Hematopoietic multipotent progenitor cell treated with erythropoietin and hydrocortisone succinate and interleukin-3 and kit ligand, for 17 days (in vitro differentiated cells): ENCODE measurements at regions not wholly inside any gene's neighbourhood (a gene's known extent, or its start where the extent isn't known, plus 50 kb on each side); places are given as distances from the start of the nearest gene placed in this dataset.
"Not testable (repeated sequence)": the region's sequence is repeated elsewhere in the genome, so short reads cannot be mapped to it uniquely, and the experiment has no call there.

Source experiments
- DNase-seq: peaks from one replicate; pipeline ENCODE4 v3.0.0-alpha.2; 2015; ENCODE audit warnings: low spot score

DNA sequence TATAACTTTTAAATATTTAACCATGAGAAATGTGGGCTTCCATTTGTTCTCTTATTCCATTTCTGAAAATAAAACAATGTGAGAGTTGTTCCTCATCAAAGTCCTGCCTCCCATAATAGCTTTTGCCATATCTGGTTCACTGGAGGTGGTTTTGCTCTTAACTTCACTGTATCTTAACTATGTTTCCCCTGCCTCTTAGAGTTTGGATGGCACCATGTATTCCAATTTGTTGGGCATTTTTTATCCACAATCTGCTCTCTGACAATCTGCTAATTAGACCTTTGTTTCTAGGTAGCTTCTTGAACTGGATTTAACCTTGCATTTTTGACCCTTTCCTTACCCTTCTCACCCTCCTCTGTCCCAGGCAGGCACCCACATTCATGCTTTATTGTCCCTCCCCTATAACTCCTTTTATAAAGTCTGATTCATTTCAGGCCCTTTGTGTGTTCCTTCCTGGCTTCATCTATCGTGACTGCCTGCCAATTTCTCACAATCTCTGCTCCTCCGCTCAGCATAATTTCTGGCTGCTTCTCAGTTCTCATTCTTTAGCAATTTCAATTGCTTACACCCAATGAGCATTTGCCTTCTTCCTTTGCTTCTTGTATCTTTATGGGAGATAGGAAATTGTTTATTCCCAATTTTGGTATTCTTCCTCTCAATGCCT, 144.2 kb upstream of the ARHGEF26 start:
- no peak for DNase-seq

DNA sequence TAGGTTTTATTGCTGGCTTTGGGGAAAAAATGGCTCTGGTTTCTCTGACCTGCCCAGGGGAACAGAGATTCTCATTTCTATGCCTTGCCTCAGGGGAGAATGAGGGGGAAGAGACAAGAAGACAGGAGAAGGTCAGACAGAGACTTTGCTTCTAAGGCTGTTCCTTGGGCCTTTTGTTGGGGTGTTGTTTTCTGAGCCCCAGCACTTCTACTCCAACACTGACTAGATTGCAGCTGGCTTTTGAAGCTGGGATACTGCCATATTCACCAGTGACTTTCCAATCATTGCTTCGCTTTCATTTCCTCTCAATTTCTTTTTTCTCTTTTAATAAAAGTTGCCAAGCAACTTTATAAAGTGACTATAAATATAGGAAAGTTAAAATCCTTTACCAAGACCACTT, 143.2 kb upstream of the ARHGEF26 start:
- DNase-seq = no peak

DNA sequence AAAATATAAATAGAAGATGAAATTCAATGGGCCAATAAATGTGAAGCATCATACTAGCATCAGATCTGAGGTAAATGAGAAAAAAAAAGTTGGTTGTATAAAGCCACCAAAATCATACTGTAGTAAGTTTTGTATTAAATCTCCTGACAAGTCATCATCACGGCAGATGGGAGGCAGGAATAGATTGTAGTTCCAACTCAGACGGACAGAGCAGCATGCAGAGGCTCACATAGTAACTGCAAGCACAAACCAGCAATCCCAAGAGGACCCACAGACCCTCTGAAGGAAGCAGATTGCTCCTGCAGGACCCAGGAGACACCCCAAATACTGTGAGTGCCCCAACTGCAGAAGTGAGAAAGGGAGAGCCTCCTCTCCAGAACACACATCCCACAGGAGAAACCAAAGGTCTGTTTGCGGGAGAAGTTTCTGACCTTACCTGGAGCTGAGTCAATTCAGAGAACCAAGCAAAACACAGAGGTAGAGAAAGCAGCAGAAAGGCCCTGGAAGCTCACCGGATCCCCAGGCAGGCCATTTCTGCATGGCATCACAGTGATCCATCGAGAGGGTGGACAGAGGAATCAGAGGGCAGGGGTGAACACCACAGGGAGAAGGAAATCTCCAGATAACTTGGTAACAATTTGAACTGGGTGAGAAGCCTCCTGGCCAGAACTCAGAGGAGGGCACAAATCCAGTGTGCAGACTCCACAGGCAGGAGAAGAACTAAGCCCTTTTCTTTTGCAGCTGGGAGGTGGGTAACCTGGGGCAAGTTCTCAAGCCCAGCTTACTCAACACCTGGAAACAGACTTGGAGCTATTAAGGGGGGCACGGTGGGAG, 141.6 kb upstream of the ARHGEF26 start:
- no peak for DNase-seq

DNA sequence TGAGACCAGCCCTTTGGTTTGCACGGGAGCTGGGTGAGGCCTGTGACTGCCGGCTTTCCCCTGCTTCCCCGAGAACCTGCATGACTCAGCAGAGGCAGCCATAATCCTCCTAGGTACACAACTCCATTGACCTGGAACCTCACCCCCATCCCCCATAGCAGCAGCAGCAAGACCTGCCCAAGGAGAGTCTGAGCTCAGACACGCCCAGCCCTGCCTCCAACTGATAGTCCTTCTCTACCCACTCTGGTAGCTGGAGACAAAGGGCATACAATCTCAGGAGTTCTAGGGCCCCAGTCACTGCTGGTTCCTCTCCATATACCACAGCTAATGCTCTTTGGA, 141.0 kb upstream of the ARHGEF26 start:
- DNase-seq = no peak

GRCh38 chr3:153997364-153997763, 123.8 kb upstream of the ARHGEF26 start:
- DNase-seq = not testable (repeated sequence)

- DNase-seq = no peak
Measured at GRCh38 chr3:154003649-154004048, 117.5 kb upstream of the ARHGEF26 start.

DNA sequence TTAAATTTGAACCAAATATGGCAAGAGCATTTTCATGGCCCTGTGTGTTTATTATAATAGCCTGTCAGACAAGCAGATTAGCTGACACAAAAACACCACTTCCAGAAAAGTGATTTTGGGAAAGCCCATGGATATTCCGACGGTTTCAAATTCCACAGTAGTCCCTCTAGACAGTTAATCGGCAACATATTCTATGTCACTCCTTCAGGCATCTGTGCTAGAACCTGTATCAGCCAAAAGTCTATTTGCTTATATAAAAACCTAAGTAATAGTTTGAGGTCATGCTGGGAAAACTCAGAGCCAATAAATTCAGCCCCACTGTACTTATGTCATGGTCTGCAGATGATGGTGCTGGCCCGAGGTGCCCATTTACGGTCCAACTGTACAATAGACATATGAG, 110.2 kb upstream of the ARHGEF26 start:
- no peak for DNase-seq

- no peak for DNase-seq
Measured at GRCh38 chr3:154013736-154014135, 107.5 kb upstream of the ARHGEF26 start.

DNA sequence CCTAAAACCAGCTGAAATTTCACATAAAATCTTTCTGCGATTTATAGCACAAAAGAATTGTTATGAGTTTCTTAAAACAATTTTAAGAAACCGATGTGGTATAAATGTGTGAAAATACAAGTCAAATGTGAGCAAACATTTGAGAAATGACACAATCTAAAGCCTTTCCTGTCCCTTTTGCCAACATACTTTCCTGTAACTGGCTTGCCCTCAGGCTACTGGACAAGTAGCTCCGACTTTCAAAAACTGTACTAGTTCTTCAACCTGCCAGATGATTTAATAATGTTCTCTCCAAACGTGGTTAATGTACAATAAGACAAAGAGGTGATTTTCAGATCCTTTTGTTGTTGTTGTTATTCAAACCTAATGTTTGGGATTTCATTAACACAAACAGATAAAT, 105.9 kb upstream of the ARHGEF26 start:
- DNase-seq = no peak

DNA sequence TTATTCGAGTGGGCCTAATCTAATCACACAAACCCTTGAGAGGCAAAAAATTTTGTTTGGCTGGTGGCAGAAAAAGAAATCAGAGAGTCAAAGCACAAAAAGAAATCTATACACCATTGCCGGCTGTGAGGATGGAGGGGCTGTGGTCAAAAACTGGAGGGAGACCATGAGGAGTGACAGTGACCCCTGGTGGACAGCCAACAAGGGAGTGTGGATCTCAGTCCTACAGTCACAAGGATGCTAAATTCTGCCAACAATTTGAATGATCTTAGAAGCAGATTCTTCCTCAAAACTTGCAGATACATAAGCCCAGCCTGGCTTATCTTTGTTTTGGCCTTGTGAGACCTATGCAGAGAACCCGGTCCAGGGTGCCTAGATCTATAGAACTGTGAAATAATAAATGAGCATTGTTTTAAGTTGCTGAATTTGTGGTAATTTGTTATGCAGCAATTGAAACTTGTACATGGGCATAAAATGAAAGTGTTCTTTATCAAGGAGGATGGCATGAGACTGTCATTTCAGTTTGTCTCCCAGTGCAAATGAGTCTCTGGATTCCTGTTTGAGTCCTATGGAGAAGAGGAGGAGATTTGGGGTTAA, 103.0 kb upstream of the ARHGEF26 start:
- no peak for DNase-seq

DNA sequence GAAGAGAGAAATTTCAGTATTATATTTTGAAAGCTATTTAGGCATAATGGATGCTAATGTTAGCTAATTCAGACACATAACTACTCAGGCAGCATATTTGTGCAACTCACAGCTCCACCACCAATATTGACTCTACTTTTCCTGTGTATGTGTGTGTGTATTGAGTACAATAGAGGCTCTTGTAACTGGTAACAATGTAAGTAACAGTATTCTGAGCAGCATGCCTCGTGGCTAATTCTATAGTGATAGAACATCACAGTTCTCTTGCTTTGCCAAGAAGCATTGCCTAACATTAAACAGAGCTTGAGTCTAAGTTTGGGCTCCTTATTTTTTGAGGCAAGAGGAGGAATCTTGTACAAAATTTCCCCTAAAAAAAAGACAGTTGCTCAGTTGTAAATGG, 98.6 kb upstream of the ARHGEF26 start:
- no peak for DNase-seq

GRCh38 chr3:154023148-154023547, 98.0 kb upstream of the ARHGEF26 start:
- no peak for DNase-seq

GRCh38 chr3:154025007-154025406, 96.2 kb upstream of the ARHGEF26 start:
- no peak for DNase-seq

- DNase-seq = no peak
Measured at GRCh38 chr3:154029926-154030325, 91.3 kb upstream of the ARHGEF26 start.

DNA sequence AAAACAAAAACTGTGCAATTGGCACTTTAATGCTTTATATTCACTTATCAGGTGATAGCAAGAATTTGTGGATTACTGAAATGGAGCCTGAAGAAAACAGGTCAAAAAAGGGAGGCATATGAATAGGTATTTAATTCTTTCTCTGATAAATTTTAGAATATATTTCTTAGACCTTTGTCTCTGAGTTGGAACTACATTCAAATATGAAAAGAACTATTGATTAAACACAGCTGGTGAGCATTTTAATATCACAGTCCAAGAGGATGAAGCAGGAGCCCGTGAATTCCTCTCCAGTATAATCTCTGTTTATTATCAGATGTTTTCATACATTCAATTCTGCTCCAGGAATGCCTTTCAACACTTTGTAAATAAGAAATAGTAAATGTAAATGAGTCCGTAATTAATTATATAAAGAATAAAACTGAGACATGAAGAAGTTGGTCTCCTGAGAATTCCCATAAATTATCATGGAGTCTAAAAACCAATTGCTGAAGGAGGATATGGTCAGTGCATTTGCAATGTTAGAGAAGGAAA, 86.3 kb upstream of the ARHGEF26 start:
- no peak for DNase-seq

- DNase-seq = no peak
Measured at GRCh38 chr3:154040283-154040682, 80.9 kb upstream of the ARHGEF26 start.

- no peak for DNase-seq
Measured at GRCh38 chr3:154044671-154045070, 76.5 kb upstream of the ARHGEF26 start.

- no peak for DNase-seq
Measured at GRCh38 chr3:154050216-154050615, 71.0 kb upstream of the ARHGEF26 start.

DNA sequence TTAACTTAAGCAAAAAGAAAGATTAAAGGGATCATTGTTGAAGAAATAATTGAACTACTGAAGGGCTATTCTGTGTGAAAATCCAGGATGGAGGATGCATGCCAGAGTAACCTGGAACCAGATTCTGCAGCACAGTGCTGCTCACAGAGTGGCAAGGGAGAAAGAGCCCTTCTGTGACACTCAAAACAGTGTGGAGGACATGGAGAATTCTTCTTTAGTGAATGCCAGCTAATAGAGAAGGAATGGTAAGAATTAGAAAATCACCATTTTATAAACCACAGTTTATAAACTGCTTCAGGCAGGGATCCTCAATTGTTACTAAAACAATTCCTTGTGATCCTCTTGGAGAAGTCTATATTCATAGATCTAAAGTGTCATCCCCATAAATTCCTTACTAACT, 70.4 kb upstream of the ARHGEF26 start:
- DNase-seq = no peak

- no peak for DNase-seq
Measured at GRCh38 chr3:154059833-154060232, 61.4 kb upstream of the ARHGEF26 start.

- no peak for DNase-seq
Measured at GRCh38 chr3:154060238-154061000, 60.8 kb upstream of the ARHGEF26 start.

DNA sequence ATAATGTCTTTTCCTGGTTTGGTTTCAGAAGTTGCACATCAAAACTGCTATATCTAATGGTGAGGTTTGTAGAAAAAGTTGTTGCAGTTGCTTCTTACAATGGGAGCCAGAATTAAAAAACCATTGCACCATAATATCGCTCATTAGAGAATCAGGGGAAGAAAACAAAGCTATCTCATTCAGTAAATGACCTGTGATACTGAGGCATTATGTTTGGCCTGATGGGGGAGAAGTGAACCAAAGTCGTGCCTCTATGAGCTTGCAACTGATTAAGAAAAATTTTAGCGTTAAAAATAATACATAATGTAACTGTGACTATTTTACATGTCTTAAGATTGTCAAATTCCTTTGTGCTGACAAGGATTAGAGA, 60.2 kb upstream of the ARHGEF26 start:
- DNase-seq = no peak
